Caco-2 (cell line): ENCODE measurements at regions not wholly inside any gene's neighbourhood (a gene's known extent, or its start where the extent isn't known, plus 50 kb on each side); places are given as distances from the start of the nearest gene placed in this dataset.

Experiments
- BruUV-seq: library from RNA; stranded (reverse); fragments of 400-500 nt; replicated peaks from 2 replicates; lab custom pipeline; 2021; lab: Mats Ljungman, UMichigan
- CTCF ChIA-PET: fragments of 300-600 bp; sonication (Branson Sonifier 250); formaldehyde crosslinking; loops from one replicate; lab custom pipeline; 2022; ENCODE audit warnings: antibody characterized with exemption; lab: Charles Lee
- POLR2A ChIA-PET: fragments of 300-600 bp; sonication (Branson Sonifier 250); formaldehyde crosslinking; loops from one replicate; lab custom pipeline; 2022; ENCODE audit warnings: antibody characterized with exemption; lab: Charles Lee
- DNase-seq, 2 experiments: peaks; one replicate each; pipeline versions ENCODE4 v3.0.0 to v3.0.0-alpha.2; 2020 to 2022
- H3K27me3 ChIP-seq: replicated peaks from 2 replicates; pipeline ENCODE4 v1.6.0; 2011; ENCODE audit warnings: low read length; ENCODE audit not compliant: control insufficient read depth, insufficient read depth
- H3K36me3 ChIP-seq: 2 replicates; pipeline ENCODE4 v1.5.1; 2011; ENCODE audit warnings: low read length; ENCODE audit not compliant: control insufficient read depth, insufficient read depth
- H3K4me1 ChIP-seq: fragments of 250-450 bp; sonication (Bioruptor Pico); 2 replicates; pipeline ENCODE4 v1.5.1; 2020; ENCODE audit warnings: mild to moderate bottlenecking
- H3K4me3 ChIP-seq: 2 replicates; pipeline ENCODE4 v1.5.1; 2011; ENCODE audit warnings: low read depth, mild to moderate bottlenecking, control low read depth, low read length
- H3K9me3 ChIP-seq: fragments of 250-450 bp; sonication (Bioruptor Pico); 2 replicates; pipeline ENCODE4 v1.5.1; 2020; ENCODE audit warnings: mild to moderate bottlenecking, moderate library complexity
- H3K27ac Mint-ChIP-seq: one replicate; pipeline ENCODE4 v1.8.0; 2022; ENCODE audit warnings: mixed read lengths; ENCODE audit not compliant: unreplicated experiment
- H3K27me3 Mint-ChIP-seq: one replicate; pipeline ENCODE4 v1.8.0; 2022; ENCODE audit warnings: mixed read lengths; ENCODE audit not compliant: insufficient read depth, unreplicated experiment
- H3K36me3 Mint-ChIP-seq: one replicate; pipeline ENCODE4 v1.8.0; 2022; ENCODE audit warnings: mild to moderate bottlenecking, mixed read lengths; ENCODE audit not compliant: insufficient read depth, unreplicated experiment
- H3K4me1 Mint-ChIP-seq: one replicate; pipeline ENCODE4 v1.8.0; 2022; ENCODE audit warnings: low read depth, mixed read lengths; ENCODE audit not compliant: unreplicated experiment
- H3K4me3 Mint-ChIP-seq: one replicate; pipeline ENCODE4 v1.8.0; 2022; ENCODE audit warnings: mild to moderate bottlenecking, moderate library complexity, mixed read lengths; ENCODE audit not compliant: unreplicated experiment
- H3K9me3 Mint-ChIP-seq: one replicate; pipeline ENCODE4 v1.8.0; 2022; ENCODE audit warnings: mixed read lengths; ENCODE audit not compliant: unreplicated experiment
- CTCF ChIP-seq, 2 experiments: fragments of 200-600 bp in 1 of 2; IDR thresholded peaks; 1 replicate in 1 of 2; 2 replicates in 1 of 2; pipeline versions ENCODE4 v1.5.1 to v1.8.0; 2011 to 2022; ENCODE audit warnings: antibody characterized with exemption in 1 of 2, control low read depth in 1 of 2, inconsistent platforms in 1 of 2, low read depth in 1 of 2, low read length in 1 of 2, mild to moderate bottlenecking in 1 of 2, moderate library complexity in 1 of 2; ENCODE audit not compliant: insufficient read depth in 1 of 2, severe bottlenecking in 1 of 2, unreplicated experiment in 1 of 2
- intact Hi-C: fragments of 100-400 bp; cut with micrococcal nuclease; formaldehyde crosslinking; loops from one replicate; pipeline ENCODE4 v1.10.0; 2022; ENCODE audit not compliant: unreplicated experiment

- H3K9me3 Mint-ChIP-seq = peaks cover 16% of the 10 kb centered on the region
- no peaks in the 10 kb centered on the region for H3K36me3 Mint-ChIP-seq
- no peaks in the 10 kb centered on the region for H3K36me3 ChIP-seq
- no peaks in the 10 kb centered on the region for H3K27me3 Mint-ChIP-seq
- no TSS peak for BruUV-seq
- no peak overlapping the region for H3K4me3 Mint-ChIP-seq
- no peaks in the 10 kb centered on the region for H3K4me1 Mint-ChIP-seq
- TF ChIP-seq CTCF (IDR thresholded peaks at IDR 0.05; ENCODE audit: insufficient read depth in 1 of 2, low read depth in 1 of 2, low read length in 1 of 2, severe bottlenecking in 1 of 2, unreplicated experiment in 1 of 2) = no peak
- intact Hi-C loops = no loop called here
- no peak overlapping the region for H3K4me3 ChIP-seq
- peaks cover 12% of the 10 kb centered on the region; the same call in 1 of the 2 replicates for H3K9me3 ChIP-seq
- ChIA-PET CTCF (no interaction called here), POLR2A (no interaction called here)
- H3K27ac Mint-ChIP-seq = no peak overlapping the region
- DNase-seq = no peak
- no peaks in the 10 kb centered on the region for H3K27me3 ChIP-seq
- H3K4me1 ChIP-seq = peaks cover 8% of the 10 kb centered on the region; the same call in 1 of the 2 replicates
These were observed 440.3 kb upstream of the HS3ST5 start for GRCh38 chr6:114783083-114783482.

DNA sequence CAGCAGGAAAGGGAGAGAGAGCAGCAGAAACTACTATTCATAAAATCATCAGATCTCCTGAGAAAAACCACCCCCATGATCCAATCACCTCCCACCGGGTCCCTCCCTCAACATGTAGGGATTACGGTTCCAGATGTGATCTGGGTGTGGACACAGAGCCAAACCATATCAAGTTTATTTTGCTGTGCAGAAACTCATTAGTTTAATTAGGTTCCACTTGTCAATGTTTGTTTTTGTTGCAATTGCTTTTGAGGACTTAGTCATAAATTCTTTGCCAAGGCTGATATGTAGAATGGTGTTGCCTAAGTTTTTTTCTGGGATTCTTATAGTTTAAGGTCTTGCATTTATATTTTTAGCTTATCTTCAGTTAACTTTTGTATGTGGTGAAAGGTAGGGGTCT is 422.0 kb upstream of the HS3ST5 start:
- Histone ChIP-seq H3K4me3 (no peak overlapping the region), H3K9me3 (peaks cover 4% of the 10 kb centered on the region; the same call in 1 of the 2 replicates), H3K27me3 (no peaks in the 10 kb centered on the region), H3K36me3 (no peaks in the 10 kb centered on the region), H3K4me1 (no peaks in the 10 kb centered on the region)
- H3K36me3 Mint-ChIP-seq = no peaks in the 10 kb centered on the region
- POLR2A ChIA-PET = interaction anchor here (0.6 kb wide), 1 partner anchor 1769 kb away, joined by 4 read pairs; no protein-coding TSS in a partner anchor
- BruUV-seq = no TSS peak
- H3K27me3 Mint-ChIP-seq = no peaks in the 10 kb centered on the region
- no peaks in the 10 kb centered on the region for H3K4me1 Mint-ChIP-seq
- H3K27ac Mint-ChIP-seq = no peak overlapping the region
- TF ChIP-seq CTCF (IDR thresholded peaks at IDR 0.05; ENCODE audit: insufficient read depth in 1 of 2, low read depth in 1 of 2, low read length in 1 of 2, severe bottlenecking in 1 of 2, unreplicated experiment in 1 of 2) = no peak
- intact Hi-C loops = no loop called here
- H3K4me3 Mint-ChIP-seq = no peak overlapping the region
- no peaks in the 10 kb centered on the region for H3K9me3 Mint-ChIP-seq
- DNase-seq = no peak
- CTCF ChIA-PET = no interaction called here

DNA sequence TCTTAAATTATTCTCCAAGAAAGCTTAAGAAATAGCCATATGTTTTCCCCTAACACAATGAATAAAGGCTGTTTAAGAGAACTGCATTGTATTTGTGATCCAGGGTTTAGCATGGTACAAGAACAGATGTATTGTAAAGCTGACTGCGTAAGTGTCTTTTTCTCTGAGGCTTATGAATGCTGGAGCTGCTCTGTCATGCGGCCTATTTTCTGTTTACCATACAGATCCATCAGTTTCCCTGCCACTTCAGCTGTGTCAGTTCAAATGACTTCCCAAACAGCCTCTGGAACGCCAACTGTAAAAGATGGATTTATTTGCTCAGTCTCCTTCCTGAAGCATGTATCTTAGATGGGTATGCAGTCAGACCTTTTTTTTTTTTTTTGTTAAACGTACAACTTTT is 419.3 kb upstream of the HS3ST5 start:
- Mint-ChIP-seq H3K27ac (no peak overlapping the region), H3K9me3 (no peaks in the 10 kb centered on the region), H3K27me3 (no peaks in the 10 kb centered on the region), H3K4me3 (no peak overlapping the region), H3K36me3 (no peaks in the 10 kb centered on the region), H3K4me1 (no peaks in the 10 kb centered on the region)
- Histone ChIP-seq H3K4me3 (no peak overlapping the region), H3K36me3 (no peaks in the 10 kb centered on the region), H3K27me3 (no peaks in the 10 kb centered on the region), H3K4me1 (no peaks in the 10 kb centered on the region), H3K9me3 (peaks cover 4% of the 10 kb centered on the region; the same call in 1 of the 2 replicates)
- no TSS peak for BruUV-seq
- DNase-seq = no peak
- ChIA-PET CTCF (no interaction called here), POLR2A (no interaction called here)
- no peak for TF ChIP-seq CTCF (IDR thresholded peaks at IDR 0.05; ENCODE audit: insufficient read depth in 1 of 2, low read depth in 1 of 2, low read length in 1 of 2, severe bottlenecking in 1 of 2, unreplicated experiment in 1 of 2)
- intact Hi-C loops = no loop called here
